HepG2 (cell line): ENCODE measurements at regions not wholly inside any gene's neighbourhood (a gene's known extent, or its start where the extent isn't known, plus 50 kb on each side); places are given as distances from the start of the nearest gene placed in this dataset.

Experiments
- ATAC-seq: fragments of 200-7000 bp; cut with Tn5 transposase; 3 replicates; pipeline ENCODE4 v1.9.1; 2020; ENCODE audit warnings: mild to moderate bottlenecking, moderate library complexity
- BruUV-seq: library from RNA; stranded (reverse); fragments of 400-500 nt; replicated peaks from 2 replicates; lab custom pipeline; 2021; lab: Mats Ljungman, UMichigan
- CTCF ChIA-PET: fragments of 300-600 bp; formaldehyde crosslinking; extraction: SDS; loops from one replicate; lab custom pipeline; 2021; ENCODE audit warnings: low total read pairs, inconsistent platforms, low intra/inter-chr PET ratio; lab: Yijun Ruan, JAX
- POLR2A ChIA-PET: fragments of 350-600 bp; sonication (Branson Sonifier 250); formaldehyde crosslinking; loops from one replicate; lab custom pipeline; 2020; ENCODE audit warnings: antibody characterized with exemption, inconsistent platforms; lab: Yijun Ruan, JAX
- DNase-seq: peaks from one replicate; pipeline ENCODE4 v3.0.0-alpha.2; 2015; ENCODE audit warnings: low spot score
- FAIRE-seq: peaks from 3 replicates; lab custom pipeline; 2011; peaks lifted over from hg19 to GRCh38; lab: Jason Lieb, UNC
- H2AFZ ChIP-seq: one replicate; pipeline ENCODE4 v1.6.1; 2011; ENCODE audit warnings: low read length, inconsistent platforms
- H3K27ac ChIP-seq: fragments of 300-600 bp; 3 replicates; pipeline ENCODE4 v1.8.0; 2011; ENCODE audit warnings: mixed run types, mild to moderate bottlenecking, mixed read lengths, low read length, inconsistent platforms; ENCODE audit not compliant: insufficient read depth; ENCODE audit errors: extremely low read length
- H3K27me3 ChIP-seq, 2 experiments: fragments of 200-600 bp in 1 of 2; 2 replicates in 1 of 2; 3 replicates in 1 of 2; pipeline versions ENCODE4 v1.6.0 to v1.8.0; 2011; ENCODE audit warnings: low read length in 2 of 2, mild to moderate bottlenecking in 2 of 2, moderate library complexity in 2 of 2, inconsistent platforms in 1 of 2; ENCODE audit not compliant: insufficient read depth in 2 of 2, control insufficient read depth in 1 of 2
- H3K36me3 ChIP-seq, 2 experiments: fragments of 200-600 bp in 1 of 2; replicated peaks in 1 of 2; 2 replicates in 1 of 2; 3 replicates in 1 of 2; pipeline versions ENCODE4 v1.5.1 to v1.8.0; 2011; ENCODE audit warnings: low read length in 2 of 2, inconsistent platforms in 1 of 2; ENCODE audit not compliant: insufficient read depth in 2 of 2, control insufficient read depth in 1 of 2
- H3K4me1 ChIP-seq: 2 replicates; pipeline ENCODE4 v1.5.1; 2012; ENCODE audit warnings: low read length, inconsistent platforms; ENCODE audit not compliant: insufficient read depth
- H3K4me2 ChIP-seq: 2 replicates; pipeline ENCODE4 v1.6.0; 2011; ENCODE audit warnings: low read depth, low read length, inconsistent platforms
- H3K4me3 ChIP-seq, 3 experiments: fragments of 200-600 bp in 1 of 3; sonication (generic), shearing (Covaris generic) in 1 of 3; replicated peaks in 1 of 3; 2 replicates each; pipeline ENCODE4 v1.5.1; 2011 to 2016; ENCODE audit warnings: low read length in 3 of 3, inconsistent platforms in 2 of 3, low read depth in 2 of 3, mild to moderate bottlenecking in 2 of 3, control low read depth in 1 of 3, mixed read lengths in 1 of 3; ENCODE audit not compliant: insufficient read depth in 1 of 3
- H3K79me2 ChIP-seq: one replicate; pipeline ENCODE4 v1.6.1; 2011; ENCODE audit warnings: low read length, inconsistent platforms; ENCODE audit not compliant: insufficient read depth
- H3K9ac ChIP-seq: 2 replicates; pipeline ENCODE4 v1.6.0; 2011; ENCODE audit warnings: mild to moderate bottlenecking, low read depth, low read length, inconsistent platforms; ENCODE audit not compliant: insufficient read depth
- H3K9me3 ChIP-seq: 2 replicates; pipeline ENCODE4 v1.5.1; 2012; ENCODE audit warnings: mild to moderate bottlenecking, low read length
- H4K20me1 ChIP-seq: 2 replicates; pipeline ENCODE4 v1.6.0; 2011; ENCODE audit warnings: inconsistent platforms, mild to moderate bottlenecking, low read length, moderate library complexity; ENCODE audit not compliant: insufficient read depth
- ELF3 ChIP-seq: IDR thresholded peaks from 2 replicates; pipeline ENCODE4 v1.6.1; 2016; ENCODE audit warnings: missing genetic modification reagents, missing compliant biosample characterization
- GMEB1 ChIP-seq: sonication (generic); formaldehyde crosslinking; IDR thresholded peaks from 2 replicates; pipeline ENCODE4 v1.5.1; 2020; ENCODE audit warnings: missing genetic modification reagents, mild to moderate bottlenecking, borderline replicate concordance
- HOXD1 ChIP-seq: sonication (generic); formaldehyde crosslinking; IDR thresholded peaks from 2 replicates; pipeline ENCODE4 v1.5.0; 2020; ENCODE audit warnings: missing genetic modification reagents
- KLF9 ChIP-seq: IDR thresholded peaks from 2 replicates; pipeline ENCODE4 v1.6.1; 2016; ENCODE audit warnings: low read depth
- SAP130 ChIP-seq: IDR thresholded peaks from 2 replicates; pipeline ENCODE4 v1.6.1; 2016; ENCODE audit warnings: low read depth
- TAF15 ChIP-seq: fragments of 200-400 bp; formaldehyde crosslinking; IDR thresholded peaks from one replicate; pipeline ENCODE4 v1.6.1; 2018; ENCODE audit warnings: mild to moderate bottlenecking, low read depth, low read length; ENCODE audit not compliant: poor library complexity, severe bottlenecking
- ZBTB3 ChIP-seq: sonication (generic); formaldehyde crosslinking; IDR thresholded peaks from 2 replicates; pipeline ENCODE4 v1.4.0; 2020; ENCODE audit warnings: low read depth, mild to moderate bottlenecking, moderate library complexity, missing genetic modification reagents, borderline replicate concordance
- ZFP36L1 ChIP-seq: sonication (generic); formaldehyde crosslinking; IDR thresholded peaks from 2 replicates; pipeline ENCODE4 v1.8.0; 2022; ENCODE audit warnings: mild to moderate bottlenecking, missing genetic modification reagents, moderate library complexity
- ZNF274 ChIP-seq: sonication (generic); formaldehyde crosslinking; IDR thresholded peaks from 2 replicates; pipeline ENCODE4 v1.5.1; 2020; ENCODE audit warnings: mild to moderate bottlenecking, missing genetic modification reagents
- ZSCAN30 ChIP-seq: sonication (generic); formaldehyde crosslinking; IDR thresholded peaks from 2 replicates; pipeline ENCODE4 v1.5.0; 2020; ENCODE audit warnings: mild to moderate bottlenecking, missing genetic modification reagents
- WGBS: methylation state at CpG from one replicate; pipeline ENCODE4 v1.1.6; 2017; ENCODE audit warnings: low lambda C conversion rate; 5-methylcytosine and 5-hydroxymethylcytosine counted together
- in situ Hi-C: cut with HindIII; loops from 2 replicates; pipeline ENCODE4 v1.10.0; 2017; ENCODE audit warnings: low pct_unique_long_range_greater_than_20kb; ENCODE audit not compliant: extremely low pct_ligation_motif_present
- intact Hi-C: fragments of 100-400 bp; cut with micrococcal nuclease; formaldehyde crosslinking; loops from one replicate; pipeline ENCODE4 v1.10.0; 2022; ENCODE audit not compliant: unreplicated experiment
- TF ChIP-seq, protein P1 (sequence below): sonication (generic); formaldehyde crosslinking; IDR thresholded peaks from 2 replicates; pipeline ENCODE4 v1.5.0; 2020; ENCODE audit warnings: missing genetic modification reagents
- TF ChIP-seq, protein P2 (sequence below): IDR thresholded peaks from 2 replicates; pipeline ENCODE4 v1.6.1; 2016; ENCODE audit warnings: low read depth, control low read depth

DNA sequence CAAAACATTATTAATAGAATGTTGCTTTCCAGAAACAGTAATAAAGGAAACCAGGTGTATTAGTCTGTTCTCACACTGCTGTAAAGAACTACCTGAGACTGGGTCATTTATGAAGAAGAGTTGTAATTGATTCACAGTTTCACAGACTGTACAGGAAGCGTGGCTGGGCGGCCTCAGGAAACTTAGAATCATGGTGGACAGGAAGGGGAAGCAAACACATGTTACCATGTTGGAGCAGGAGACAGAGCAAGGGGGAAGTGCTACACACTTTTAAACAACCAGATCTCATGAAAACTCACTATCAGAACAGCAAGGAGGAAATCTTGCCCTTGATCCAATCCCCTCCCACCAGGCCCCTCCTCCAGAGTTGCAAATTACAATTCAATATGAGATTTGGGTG, 815.8 kb downstream of the TRIML1 start:
- H3K79me2 ChIP-seq = no peaks in the 10 kb centered on the region
- BruUV-seq = no TSS peak
- H3K27ac ChIP-seq = no peak overlapping the region
- POLR2A ChIA-PET = no interaction called here
- no peak overlapping the region for H3K4me2 ChIP-seq
- 0% methylated on average over 2 of the region's 2 CpGs for WGBS
- no peak for DNase-seq
- no peak for ATAC-seq
- no peaks in the 10 kb centered on the region for H4K20me1 ChIP-seq
- H3K9me3 ChIP-seq = no peaks in the 10 kb centered on the region
- TF ChIP-seq SAP130 = no peak
- TF ChIP-seq, protein P1, sequence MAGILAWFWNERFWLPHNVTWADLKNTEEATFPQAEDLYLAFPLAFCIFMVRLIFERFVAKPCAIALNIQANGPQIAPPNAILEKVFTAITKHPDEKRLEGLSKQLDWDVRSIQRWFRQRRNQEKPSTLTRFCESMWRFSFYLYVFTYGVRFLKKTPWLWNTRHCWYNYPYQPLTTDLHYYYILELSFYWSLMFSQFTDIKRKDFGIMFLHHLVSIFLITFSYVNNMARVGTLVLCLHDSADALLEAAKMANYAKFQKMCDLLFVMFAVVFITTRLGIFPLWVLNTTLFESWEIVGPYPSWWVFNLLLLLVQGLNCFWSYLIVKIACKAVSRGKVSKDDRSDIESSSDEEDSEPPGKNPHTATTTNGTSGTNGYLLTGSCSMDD (CRISPR knock-in tag) = no peak
- TF ChIP-seq ZNF274 = no peak
- TF ChIP-seq TAF15 = no peak
- TF ChIP-seq, protein P2, sequence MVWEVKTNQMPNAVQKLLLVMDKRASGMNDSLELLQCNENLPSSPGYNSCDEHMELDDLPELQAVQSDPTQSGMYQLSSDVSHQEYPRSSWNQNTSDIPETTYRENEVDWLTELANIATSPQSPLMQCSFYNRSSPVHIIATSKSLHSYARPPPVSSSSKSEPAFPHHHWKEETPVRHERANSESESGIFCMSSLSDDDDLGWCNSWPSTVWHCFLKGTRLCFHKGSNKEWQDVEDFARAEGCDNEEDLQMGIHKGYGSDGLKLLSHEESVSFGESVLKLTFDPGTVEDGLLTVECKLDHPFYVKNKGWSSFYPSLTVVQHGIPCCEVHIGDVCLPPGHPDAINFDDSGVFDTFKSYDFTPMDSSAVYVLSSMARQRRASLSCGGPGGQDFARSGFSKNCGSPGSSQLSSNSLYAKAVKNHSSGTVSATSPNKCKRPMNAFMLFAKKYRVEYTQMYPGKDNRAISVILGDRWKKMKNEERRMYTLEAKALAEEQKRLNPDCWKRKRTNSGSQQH (CRISPR knock-in tag) = no peak
- no peak for TF ChIP-seq ZFP36L1 (CRISPR knock-in tag)
- no peak for TF ChIP-seq KLF9 (CRISPR knock-in tag)
- no peak for TF ChIP-seq ELF3 (CRISPR knock-in tag)
- TF ChIP-seq ZBTB3 (CRISPR knock-in tag) = no peak
- no peak for TF ChIP-seq GMEB1 (CRISPR knock-in tag)
- no peak for TF ChIP-seq ZSCAN30
- TF ChIP-seq HOXD1 (CRISPR knock-in tag) = no peak
- intact Hi-C loops = no loop called here
- no peak overlapping the region for H3K9ac ChIP-seq
- no peak overlapping the region for H2AFZ ChIP-seq
- CTCF ChIA-PET = no interaction called here
- no peak for FAIRE-seq
- H3K27me3 ChIP-seq = no peaks in the 10 kb centered on the region
- no peaks in the 10 kb centered on the region for H3K4me1 ChIP-seq
- in situ Hi-C loops = no loop called here
- H3K4me3 ChIP-seq = no peak overlapping the region
- H3K36me3 ChIP-seq = no peaks in the 10 kb centered on the region
